ENCODE measurements at regions not wholly inside any gene's neighbourhood (a gene's known extent, or its start where the extent isn't known, plus 50 kb on each side); places are given as distances from the start of the nearest gene placed in this dataset.

GRCh38 chr4:55249476-55249875 is 96.6 kb upstream of the SRD5A3 start:
- FAIRE-seq (no peak), DNase-seq (ENCODE audit: insufficient read length, low spot score) (no peak)
- TF ChIP-seq CTCF (IDR thresholded peaks at IDR 0.05; ENCODE audit: insufficient read depth, missing control alignments), result no peak

DNA sequence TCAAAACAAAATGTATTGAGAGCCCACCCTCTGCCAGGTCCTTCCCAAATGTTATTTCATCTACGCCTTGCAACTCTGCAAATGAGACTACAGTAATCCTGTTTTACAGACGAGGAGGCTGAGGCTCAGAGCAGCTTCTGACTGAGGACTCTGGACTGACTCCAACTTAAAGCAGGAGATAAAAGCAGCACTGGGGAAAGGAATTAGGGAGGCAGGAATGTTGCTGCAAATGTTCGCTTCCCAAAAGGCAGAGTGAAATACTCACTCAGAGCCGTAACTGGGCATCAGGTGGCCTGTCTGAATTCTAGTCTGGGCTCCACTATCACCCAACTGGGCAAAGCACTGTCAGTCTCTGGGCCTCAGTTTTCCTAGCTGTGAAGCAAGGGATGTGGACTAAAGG is 94.7 kb upstream of the SRD5A3 start:
- TF ChIP-seq CTCF (IDR thresholded peaks at IDR 0.05; ENCODE audit: insufficient read depth, missing control alignments), result no peak
- no peak for FAIRE-seq

GRCh38 chr4:55251896-55252295 is 94.1 kb upstream of the SRD5A3 start:
- TF ChIP-seq CTCF (IDR thresholded peaks at IDR 0.05; ENCODE audit: insufficient read depth, missing control alignments), result no peak
- DNase-seq (ENCODE audit: insufficient read length, low spot score) (no peak), FAIRE-seq (no peak)

More for the DNA sequence above, 94.7 kb upstream of the SRD5A3 start:
- no peak for DNase-seq (ENCODE audit: insufficient read length, low spot score)

- DNase-seq (ENCODE audit: insufficient read length, low spot score) (no peak), FAIRE-seq (no peak)
- no peak for TF ChIP-seq CTCF (IDR thresholded peaks at IDR 0.05; ENCODE audit: insufficient read depth, missing control alignments)
Measured at GRCh38 chr4:55253948-55254593, 92.0 kb upstream of the SRD5A3 start.

GRCh38 chr4:55255179-55255578 is 90.9 kb upstream of the SRD5A3 start:
- TF ChIP-seq CTCF (IDR thresholded peaks at IDR 0.05; ENCODE audit: insufficient read depth, missing control alignments), result no peak
- no peak for DNase-seq (ENCODE audit: insufficient read length, low spot score)

GRCh38 chr4:55256787-55257186 is 89.3 kb upstream of the SRD5A3 start:
- no peak for TF ChIP-seq CTCF (IDR thresholded peaks at IDR 0.05; ENCODE audit: insufficient read depth, missing control alignments)
- FAIRE-seq (no peak), DNase-seq (ENCODE audit: insufficient read length, low spot score) (no peak)

More at GRCh38 chr4:55255179-55255578, 90.9 kb upstream of the SRD5A3 start:
- no peak for FAIRE-seq

DNA sequence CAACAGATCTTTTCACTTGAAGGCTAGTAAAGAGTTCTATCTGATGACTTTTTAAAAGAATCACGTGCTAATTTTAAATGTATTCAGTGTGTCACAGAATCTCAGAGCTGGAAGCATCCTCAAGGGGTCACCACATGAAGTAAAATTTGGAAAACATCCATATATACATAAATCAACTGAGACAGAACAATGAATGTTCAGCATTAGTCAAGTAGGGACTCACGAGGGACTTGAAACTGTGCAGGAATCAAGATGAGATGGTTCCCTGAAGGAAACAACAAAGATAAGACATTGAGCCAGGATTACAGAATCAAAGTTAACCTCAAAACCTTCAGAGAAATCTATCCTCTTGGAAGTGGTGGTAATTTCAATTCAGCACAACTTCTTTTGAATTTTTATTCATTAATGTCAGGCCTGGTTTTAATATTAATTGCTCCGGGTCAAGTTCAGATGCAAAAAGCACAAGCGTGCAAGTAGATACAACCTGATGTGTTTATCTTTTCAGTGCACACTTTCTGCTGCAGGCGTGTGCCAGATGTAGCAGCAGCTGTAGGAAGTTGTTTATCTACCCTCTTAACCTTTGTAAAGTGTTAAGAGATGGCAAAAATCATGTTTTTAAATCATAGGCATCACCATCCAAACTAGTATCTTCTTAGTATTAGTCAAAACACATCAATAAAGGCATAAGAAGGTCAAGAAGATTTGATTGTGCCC is 87.7 kb upstream of the SRD5A3 start:
- no peak for FAIRE-seq
- DNase-seq (ENCODE audit: insufficient read length, low spot score), result no peak
- TF ChIP-seq CTCF (IDR thresholded peaks at IDR 0.05; ENCODE audit: insufficient read depth, missing control alignments), result no peak

All from D721Med (cell line).